ENCODE measurements at regions not wholly inside any gene's neighbourhood (a gene's known extent, or its start where the extent isn't known, plus 50 kb on each side); places are given as distances from the start of the nearest gene placed in this dataset.

GRCh38 chr3:25863416-25863959 is 73.6 kb downstream of the OXSM start:
- TF ChIP-seq, protein P1, sequence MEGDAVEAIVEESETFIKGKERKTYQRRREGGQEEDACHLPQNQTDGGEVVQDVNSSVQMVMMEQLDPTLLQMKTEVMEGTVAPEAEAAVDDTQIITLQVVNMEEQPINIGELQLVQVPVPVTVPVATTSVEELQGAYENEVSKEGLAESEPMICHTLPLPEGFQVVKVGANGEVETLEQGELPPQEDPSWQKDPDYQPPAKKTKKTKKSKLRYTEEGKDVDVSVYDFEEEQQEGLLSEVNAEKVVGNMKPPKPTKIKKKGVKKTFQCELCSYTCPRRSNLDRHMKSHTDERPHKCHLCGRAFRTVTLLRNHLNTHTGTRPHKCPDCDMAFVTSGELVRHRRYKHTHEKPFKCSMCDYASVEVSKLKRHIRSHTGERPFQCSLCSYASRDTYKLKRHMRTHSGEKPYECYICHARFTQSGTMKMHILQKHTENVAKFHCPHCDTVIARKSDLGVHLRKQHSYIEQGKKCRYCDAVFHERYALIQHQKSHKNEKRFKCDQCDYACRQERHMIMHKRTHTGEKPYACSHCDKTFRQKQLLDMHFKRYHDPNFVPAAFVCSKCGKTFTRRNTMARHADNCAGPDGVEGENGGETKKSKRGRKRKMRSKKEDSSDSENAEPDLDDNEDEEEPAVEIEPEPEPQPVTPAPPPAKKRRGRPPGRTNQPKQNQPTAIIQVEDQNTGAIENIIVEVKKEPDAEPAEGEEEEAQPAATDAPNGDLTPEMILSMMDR (IDR thresholded peaks at IDR 0.05) = 0 out of 2 replicates have a peak, but pooled peaks have one; percentile 25
- no peaks in the 10 kb centered on the region for H3K4me1 Mint-ChIP-seq (ENCODE audit: low read depth)
- no peaks in the 10 kb centered on the region; the same call in 1 of the 2 replicates for H3K27me3 Mint-ChIP-seq (ENCODE audit: insufficient read depth)
- H3K9me3 Mint-ChIP-seq = no peaks in the 10 kb centered on the region
- H3K36me3 Mint-ChIP-seq (ENCODE audit: low read depth) = no peaks in the 10 kb centered on the region
- no peak overlapping the region for H3K4me3 Mint-ChIP-seq
- H3K27ac Mint-ChIP-seq = no peak overlapping the region
- no peak for DNase-seq

DNA sequence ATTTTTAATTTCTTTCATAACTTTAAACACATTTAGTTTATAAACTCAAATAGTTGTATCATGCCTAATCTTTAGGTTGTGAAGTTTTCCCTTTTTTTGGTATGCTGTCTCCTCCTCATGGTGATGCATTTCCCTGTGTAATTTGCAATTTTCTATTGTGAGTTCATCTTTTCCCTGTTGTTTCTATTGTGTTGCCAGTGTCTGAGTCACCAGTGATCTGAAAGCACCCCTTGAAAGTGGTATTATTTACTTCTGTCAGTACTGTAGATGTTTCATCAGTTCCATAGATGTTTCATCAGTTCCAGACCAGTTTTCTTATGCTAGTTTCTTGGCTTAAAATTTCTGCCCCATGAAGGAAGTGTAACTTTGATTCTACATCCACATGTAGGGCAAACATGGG is 80.6 kb downstream of the OXSM start:
- H3K27ac Mint-ChIP-seq = no peak overlapping the region
- TF ChIP-seq, protein P1 (IDR thresholded peaks at IDR 0.05) = no peak
- H3K4me1 Mint-ChIP-seq (ENCODE audit: low read depth) = no peaks in the 10 kb centered on the region
- H3K27me3 Mint-ChIP-seq (ENCODE audit: insufficient read depth) = peaks cover 2% of the 10 kb centered on the region; the same call in 1 of the 2 replicates
- no peaks in the 10 kb centered on the region for H3K9me3 Mint-ChIP-seq
- no peaks in the 10 kb centered on the region for H3K36me3 Mint-ChIP-seq (ENCODE audit: low read depth)
- no peak for DNase-seq
- no peak overlapping the region for H3K4me3 Mint-ChIP-seq

DNA sequence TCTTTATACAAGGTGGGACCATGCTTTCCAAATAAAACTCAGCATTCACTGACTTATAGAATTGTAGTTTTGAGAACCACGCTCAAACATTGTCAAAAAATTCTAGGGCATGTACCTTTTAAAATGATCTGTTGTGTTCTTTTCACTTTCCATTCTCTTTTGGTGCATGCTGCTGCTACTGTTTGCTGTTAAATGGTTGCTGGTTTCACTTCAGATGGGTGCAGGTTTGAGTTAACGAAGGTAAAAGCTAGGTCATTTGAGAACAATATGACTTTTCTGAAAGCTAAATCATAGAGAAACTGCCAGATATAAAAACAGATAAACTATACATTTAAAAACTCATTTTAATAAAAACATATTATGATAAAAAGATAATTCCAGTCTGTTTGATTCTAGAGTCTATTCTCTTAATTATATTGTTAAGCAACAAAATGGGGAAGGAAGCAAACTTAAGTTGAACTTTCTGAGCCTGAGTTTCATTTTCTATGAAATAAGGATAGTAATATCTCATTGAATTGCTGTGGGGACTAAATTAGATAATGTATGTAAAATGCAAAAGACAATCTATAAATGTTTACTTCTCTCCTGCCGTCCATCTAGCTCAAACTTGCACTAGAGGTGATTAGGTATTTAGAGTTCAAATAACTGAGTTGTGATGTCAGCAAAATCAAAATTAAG is 82.4 kb downstream of the OXSM start:
- Mint-ChIP-seq H3K9me3 (no peaks in the 10 kb centered on the region), H3K4me1 (ENCODE audit: low read depth) (no peaks in the 10 kb centered on the region), H3K36me3 (ENCODE audit: low read depth) (no peaks in the 10 kb centered on the region), H3K4me3 (no peak overlapping the region), H3K27ac (no peak overlapping the region), H3K27me3 (ENCODE audit: insufficient read depth) (peaks cover 2% of the 10 kb centered on the region; the same call in 1 of the 2 replicates)
- no peak for DNase-seq
- TF ChIP-seq, protein P1 (IDR thresholded peaks at IDR 0.05) = no peak

DNA sequence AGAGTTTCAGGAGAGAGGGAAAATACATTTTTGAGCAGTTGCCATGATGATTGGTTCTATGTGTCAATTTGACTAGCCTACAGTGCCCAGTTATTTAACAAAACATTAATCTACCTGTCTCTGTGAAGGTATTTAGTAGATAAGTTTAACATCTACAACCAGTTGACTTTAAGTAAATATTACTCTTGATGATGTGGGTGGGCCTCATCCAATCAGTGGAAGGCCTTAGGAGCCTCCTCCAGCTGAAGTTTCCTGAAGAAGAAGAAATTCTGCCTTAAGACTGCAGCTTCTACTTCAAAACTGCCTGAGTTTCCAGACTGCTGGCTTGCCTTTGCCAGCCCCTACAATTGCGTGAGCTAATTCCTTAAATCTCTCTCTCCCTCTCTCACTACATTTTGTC is 93.6 kb downstream of the OXSM start:
- no peak for DNase-seq
- H3K36me3 Mint-ChIP-seq (ENCODE audit: low read depth) = no peaks in the 10 kb centered on the region
- H3K27ac Mint-ChIP-seq = no peak overlapping the region
- no peaks in the 10 kb centered on the region; the same call in 1 of the 2 replicates for H3K9me3 Mint-ChIP-seq
- TF ChIP-seq, protein P1 (IDR thresholded peaks at IDR 0.05) = no peak
- H3K4me3 Mint-ChIP-seq = no peak overlapping the region
- no peaks in the 10 kb centered on the region for H3K27me3 Mint-ChIP-seq (ENCODE audit: insufficient read depth)
- H3K4me1 Mint-ChIP-seq (ENCODE audit: low read depth) = no peaks in the 10 kb centered on the region

DNA sequence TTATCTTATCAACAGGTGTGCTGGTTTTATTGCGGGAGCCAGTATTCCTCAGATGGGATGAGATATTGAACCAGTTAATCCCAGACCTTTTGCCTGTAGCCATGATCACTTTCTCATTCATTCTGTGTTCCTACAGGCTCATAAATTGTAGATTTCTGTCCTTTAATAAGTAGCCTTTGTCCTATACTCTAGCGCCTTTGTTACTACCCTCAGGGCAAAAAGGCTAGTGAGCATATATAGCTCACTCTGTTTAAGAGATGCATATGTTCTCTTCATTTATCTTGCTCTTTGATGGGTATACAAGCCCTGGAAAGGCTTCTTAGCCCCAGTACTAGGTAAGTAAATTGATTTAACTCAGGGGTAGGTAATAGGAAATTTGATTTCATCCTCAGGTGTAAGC is 95.1 kb downstream of the OXSM start:
- TF ChIP-seq, protein P1 (IDR thresholded peaks at IDR 0.05) = no peak
- no peaks in the 10 kb centered on the region for H3K27me3 Mint-ChIP-seq (ENCODE audit: insufficient read depth)
- H3K9me3 Mint-ChIP-seq = no peaks in the 10 kb centered on the region; the same call in 1 of the 2 replicates
- no peaks in the 10 kb centered on the region for H3K36me3 Mint-ChIP-seq (ENCODE audit: low read depth)
- no peak overlapping the region for H3K27ac Mint-ChIP-seq
- no peak overlapping the region for H3K4me3 Mint-ChIP-seq
- DNase-seq = no peak
- no peaks in the 10 kb centered on the region for H3K4me1 Mint-ChIP-seq (ENCODE audit: low read depth)
